GM18505 (cell line): ENCODE measurements at regions not wholly inside any gene's neighbourhood (a gene's known extent, or its start where the extent isn't known, plus 50 kb on each side); places are given as distances from the start of the nearest gene placed in this dataset.

Source experiments
- ATAC-seq: cut with Tn5 transposase; IDR thresholded peaks from one replicate; pipeline ENCODE4 v1.9.1; 2021; ENCODE audit not compliant: unreplicated experiment
- POLR2A ChIP-seq: IDR thresholded peaks from 4 replicates; pipeline ENCODE4 v1.6.1; 2011; ENCODE audit warnings: borderline replicate concordance; ENCODE audit not compliant: insufficient read depth, insufficient read length; ENCODE audit errors: extremely low read depth

DNA sequence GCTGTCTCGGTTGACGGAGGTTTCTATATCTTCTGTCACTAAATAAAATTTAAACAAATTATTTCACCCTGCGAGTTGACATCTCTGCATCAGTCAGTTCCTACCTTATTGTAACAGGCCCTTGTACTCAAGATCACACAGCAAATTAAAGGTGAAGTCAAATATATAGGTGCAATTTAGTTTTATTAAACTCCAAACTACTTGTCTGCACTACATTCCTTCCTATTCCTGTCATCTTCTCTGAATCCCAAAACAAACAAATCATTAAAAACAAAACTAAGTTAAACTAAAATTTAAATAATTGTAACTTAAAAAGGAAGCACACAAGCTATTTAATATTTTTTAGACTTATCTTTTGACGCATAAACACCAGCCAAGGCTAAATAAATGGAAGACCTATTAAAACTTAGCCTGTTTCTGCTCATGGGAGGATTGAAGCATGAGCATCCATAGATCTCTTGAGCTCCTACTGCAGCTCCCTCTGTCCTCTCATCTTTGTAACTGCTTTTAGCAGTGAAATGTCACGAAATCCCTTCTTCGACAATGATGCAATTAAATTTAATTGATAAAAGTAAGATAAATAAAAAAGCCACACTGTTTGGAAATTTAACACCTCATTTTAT is 1152.3 kb upstream of the GJE1 start:
- TF ChIP-seq POLR2A, result no peak

DNA sequence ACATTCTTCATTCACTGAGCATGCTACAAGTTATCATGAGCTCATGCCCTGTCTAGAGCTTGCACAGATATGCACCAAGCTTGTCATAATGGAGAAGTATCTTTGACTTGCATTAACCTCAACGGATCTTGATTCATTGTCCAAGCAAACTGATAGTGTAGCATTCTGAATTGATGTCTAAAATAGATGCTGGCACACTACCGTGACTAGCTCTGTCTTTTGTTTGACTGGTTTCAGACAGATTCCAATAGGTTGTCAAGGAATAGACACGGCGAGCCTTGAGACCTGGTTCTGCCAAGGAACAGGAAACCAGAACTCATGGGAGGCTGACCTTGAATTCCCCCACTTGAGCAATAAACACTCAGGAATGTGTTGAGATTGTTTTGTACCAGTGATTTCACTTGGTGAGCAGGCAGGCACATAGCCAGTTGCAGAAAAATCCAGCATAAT is 1153.1 kb upstream of the GJE1 start:
- ATAC-seq, result no peak
- TF ChIP-seq POLR2A, result no peak

More for the DNA sequence above, 1152.3 kb upstream of the GJE1 start:
- no peak for ATAC-seq

DNA sequence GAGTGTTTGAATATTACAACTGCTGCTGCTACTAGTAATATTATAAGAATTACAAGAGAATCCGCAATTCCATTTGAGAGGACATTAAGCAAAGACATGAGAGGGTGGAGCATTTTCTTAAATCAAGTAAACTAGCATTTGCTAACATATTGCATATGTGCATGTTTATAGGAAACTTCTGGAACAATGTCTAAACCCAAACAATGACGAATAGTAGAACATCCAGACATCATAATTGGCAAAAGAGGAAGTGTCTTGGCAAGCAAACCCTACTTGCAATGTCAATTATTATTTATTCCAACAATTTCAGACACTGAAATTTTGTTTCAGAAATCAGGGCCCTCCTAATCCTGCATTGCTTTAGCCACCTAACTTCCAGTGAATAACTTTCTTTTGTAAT is 1155.3 kb upstream of the GJE1 start:
- no peak for TF ChIP-seq POLR2A
- no peak for ATAC-seq

GRCh38 chr6:140976806-140977205 is 1155.9 kb upstream of the GJE1 start:
- no peak for ATAC-seq
- no peak for TF ChIP-seq POLR2A

DNA sequence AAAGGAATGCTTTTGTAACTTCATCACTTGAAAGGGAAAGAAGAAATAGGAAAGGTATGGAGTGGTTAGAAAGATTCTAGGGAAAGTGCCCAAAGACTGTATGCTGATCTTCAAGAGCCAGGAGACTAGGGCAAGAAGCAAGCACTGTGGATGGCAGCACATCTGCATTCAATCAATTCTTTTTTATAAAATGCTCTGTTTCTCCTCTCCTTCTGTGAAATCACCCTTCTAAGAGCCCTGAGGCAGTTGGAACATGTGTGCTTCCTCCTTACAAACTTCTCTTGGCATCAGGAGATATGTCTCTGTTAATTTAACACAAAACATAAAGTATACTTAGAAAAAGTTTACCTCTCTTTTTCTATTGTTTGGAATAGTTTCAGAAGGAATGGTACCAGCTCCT is 1162.2 kb upstream of the GJE1 start:
- no peak for ATAC-seq
- TF ChIP-seq POLR2A, result no peak

GRCh38 chr6:140968062-140968461 is 1164.7 kb upstream of the GJE1 start:
- no peak for TF ChIP-seq POLR2A

DNA sequence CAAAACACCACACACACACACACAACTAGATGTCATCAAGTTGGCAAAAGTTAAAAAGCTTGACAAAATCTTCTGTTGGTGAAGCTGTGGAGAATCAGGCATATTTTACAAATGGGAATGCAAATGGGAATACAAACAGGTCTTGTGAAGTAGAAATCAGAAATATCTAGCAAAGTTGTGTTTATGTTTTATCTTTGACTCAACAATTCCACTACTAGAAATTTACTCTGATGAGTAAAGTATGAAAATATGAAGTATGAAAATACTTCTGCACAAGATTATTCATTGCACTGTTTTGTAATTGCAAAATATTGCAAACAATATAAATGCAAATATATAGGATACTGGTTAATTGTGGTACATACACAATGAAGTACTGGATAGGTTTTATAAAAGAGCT is 1166.0 kb upstream of the GJE1 start:
- ATAC-seq, result no peak

More at GRCh38 chr6:140968062-140968461, 1164.7 kb upstream of the GJE1 start:
- ATAC-seq, result no peak

GRCh38 chr6:140960566-140960965 is 1172.2 kb upstream of the GJE1 start:
- ATAC-seq, result no peak
- no peak for TF ChIP-seq POLR2A

More for the DNA sequence above, 1166.0 kb upstream of the GJE1 start:
- TF ChIP-seq POLR2A, result no peak

- no peak for ATAC-seq
- no peak for TF ChIP-seq POLR2A
These were observed 1175.3 kb upstream of the GJE1 start for GRCh38 chr6:140957386-140957785.

DNA sequence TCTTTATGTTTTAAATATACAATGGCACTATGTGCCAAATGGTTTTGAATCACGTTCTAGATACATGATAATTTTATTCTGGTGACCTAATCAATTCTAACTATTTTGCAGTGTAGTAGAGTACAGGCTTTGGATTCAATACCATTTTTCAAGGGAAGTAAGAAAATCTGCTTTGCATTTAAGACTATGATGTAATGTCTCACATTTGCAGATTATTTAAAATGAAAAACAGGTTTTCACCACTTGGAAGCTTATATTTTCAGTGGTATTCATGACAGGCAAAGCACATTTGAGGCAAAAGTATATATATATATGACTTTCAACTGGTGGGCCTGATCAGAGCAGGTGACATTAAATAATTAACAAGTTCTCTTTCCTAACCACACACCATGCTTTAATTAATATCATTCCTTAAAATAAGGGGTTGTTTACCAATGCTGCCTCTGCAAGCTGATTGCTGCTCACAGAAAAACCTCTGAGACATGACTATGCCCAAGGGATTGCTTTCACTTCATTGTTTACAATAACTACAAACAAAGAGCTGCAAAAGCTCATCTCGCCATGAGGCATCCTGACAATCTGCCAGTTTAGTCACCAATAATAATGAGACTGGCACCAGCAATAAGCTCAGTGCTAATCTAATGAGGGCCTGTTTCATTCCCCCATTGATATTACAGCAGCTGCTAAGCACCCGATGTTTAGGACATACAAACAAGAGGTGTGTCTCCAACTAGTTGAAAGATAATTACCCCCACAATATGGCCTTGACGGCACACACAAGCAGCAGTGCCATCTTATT is 1176.0 kb upstream of the GJE1 start:
- ATAC-seq, result no peak
- TF ChIP-seq POLR2A, result no peak

DNA sequence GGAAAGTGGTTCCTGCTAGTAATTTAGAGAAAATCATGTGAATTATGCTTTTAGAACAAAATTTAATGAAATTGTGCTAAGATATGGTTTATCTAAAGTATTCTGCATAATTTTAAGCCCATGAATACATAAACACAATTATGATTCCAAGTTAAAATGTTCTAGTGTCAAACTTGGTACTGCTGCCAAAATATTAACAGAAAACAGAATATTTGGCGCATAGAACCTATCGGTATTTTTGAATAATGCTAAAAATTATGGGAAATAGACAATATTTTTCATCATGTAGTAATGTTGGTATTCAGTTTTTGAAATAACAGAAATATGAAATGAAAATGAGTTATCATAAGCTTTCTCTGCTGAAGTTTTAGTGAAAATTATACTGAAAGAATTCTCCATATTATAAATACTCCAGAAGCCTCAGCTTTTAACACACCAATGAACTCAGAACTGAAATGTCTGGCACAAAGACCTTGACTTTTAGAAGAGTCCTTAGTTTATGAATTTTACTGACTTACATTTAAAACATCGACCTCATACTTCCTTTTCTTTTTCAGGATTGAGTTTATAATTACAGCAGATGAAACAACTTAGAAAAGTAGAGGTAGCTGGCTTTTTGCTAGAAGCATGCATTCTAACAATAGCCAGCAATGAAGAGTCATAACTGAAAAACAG is 1192.3 kb upstream of the GJE1 start:
- TF ChIP-seq POLR2A, result no peak
- ATAC-seq, result no peak

DNA sequence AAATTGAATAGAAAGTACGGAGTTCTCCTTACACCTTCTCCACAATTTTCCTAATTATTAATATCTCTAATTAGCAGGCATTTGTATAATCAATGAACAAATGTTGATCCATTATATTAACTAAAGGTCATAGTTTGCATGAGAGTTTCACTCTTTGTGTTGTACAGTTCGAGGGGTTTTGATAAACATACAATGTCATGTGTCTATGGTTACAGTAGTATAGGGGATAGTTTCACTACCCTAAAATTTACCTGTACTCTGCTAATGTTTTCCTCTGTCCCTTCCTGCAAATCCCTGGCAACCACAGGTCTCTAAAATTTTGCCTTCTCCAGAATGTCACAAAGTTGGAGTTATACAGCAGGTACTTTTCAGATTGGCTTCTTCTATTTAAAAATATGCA is 1199.8 kb upstream of the GJE1 start:
- TF ChIP-seq POLR2A, result no peak
- ATAC-seq, result no peak

DNA sequence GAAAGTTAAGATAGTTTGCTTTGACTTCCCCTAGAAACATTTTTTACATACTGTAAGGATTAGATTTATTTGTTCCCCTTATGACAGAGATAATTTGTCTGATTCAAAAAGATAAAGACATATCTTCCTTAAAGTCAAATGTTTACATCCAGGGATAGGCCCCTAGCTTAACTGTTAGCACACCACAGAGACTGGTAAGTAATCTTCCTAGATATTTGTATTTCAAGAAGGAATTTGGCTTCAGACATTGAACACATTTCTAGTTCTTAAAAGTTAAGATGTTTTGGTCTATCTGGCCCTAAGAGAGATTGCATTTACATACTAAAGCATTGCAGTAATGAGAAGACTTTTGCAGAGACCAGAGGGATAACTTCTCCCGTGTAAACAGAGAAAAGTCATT is 1201.1 kb upstream of the GJE1 start:
- no peak for ATAC-seq
- TF ChIP-seq POLR2A, result no peak

GRCh38 chr6:140929121-140929520 is 1203.6 kb upstream of the GJE1 start:
- ATAC-seq, result no peak
- TF ChIP-seq POLR2A, result no peak
